ENCODE measurements at regions not wholly inside any gene's neighbourhood (a gene's known extent, or its start where the extent isn't known, plus 50 kb on each side); places are given as distances from the start of the nearest gene placed in this dataset.

GRCh38 chr7:34421526-34421925, 236.5 kb upstream of the NPSR1 start:
- no peaks in the 10 kb centered on the region for H3K4me1 ChIP-seq (ENCODE audit: insufficient read depth, low read length)
- no peak overlapping the region for H3K4ac ChIP-seq (ENCODE audit: low read depth, low read length)
- H3K23me2 ChIP-seq (ENCODE audit: insufficient read length, low read depth, low read length, poor library complexity, severe bottlenecking), result no peaks in the 10 kb centered on the region
- no peaks in the 10 kb centered on the region for H3K9me3 ChIP-seq (ENCODE audit: control insufficient read depth, low read depth, low read length)
- no peak overlapping the region for H3K27ac ChIP-seq (ENCODE audit: insufficient read length, low read depth, low read length)
- no peak overlapping the region for H2BK15ac ChIP-seq (ENCODE audit: low read depth, low read length)
- no peaks in the 10 kb centered on the region for H3K79me2 ChIP-seq (ENCODE audit: insufficient read depth, low read length)
- H2BK5ac ChIP-seq (ENCODE audit: insufficient read length, low read length), result no peak overlapping the region
- no peak overlapping the region for H3K23ac ChIP-seq (ENCODE audit: insufficient read length, low read depth, low read length)
- Mint-ChIP-seq H3K4me1 (no peaks in the 10 kb centered on the region), H3K9me3 (no peaks in the 10 kb centered on the region), H3K27ac (no peak overlapping the region), H3K4me3 (no peak overlapping the region), H3K36me3 (ENCODE audit: insufficient read depth in 1 of 3, low read depth in 3 of 3) (no peaks in the 10 kb centered on the region), H3K27me3 (ENCODE audit: low read depth) (no peaks in the 10 kb centered on the region; the same call in none of the 2 replicates)
- no peak overlapping the region for H2BK20ac ChIP-seq (ENCODE audit: low read depth, low read length, poor library complexity, severe bottlenecking)
- no peak overlapping the region for H3T11ph ChIP-seq (ENCODE audit: low read length)
- no peaks in the 10 kb centered on the region for H4K20me1 ChIP-seq (ENCODE audit: control insufficient read depth, insufficient read depth, insufficient read length)
- no peak overlapping the region for H3K18ac ChIP-seq (ENCODE audit: insufficient read length, low read depth, low read length)
- H4K8ac ChIP-seq (replicated peaks; ENCODE audit: insufficient read length, low read depth, low read length), result no peak overlapping the region
- no peak overlapping the region for H3K14ac ChIP-seq (ENCODE audit: insufficient read depth, low read length)
- no peak overlapping the region for H2BK120ac ChIP-seq (ENCODE audit: low read depth, low read length, poor library complexity, severe bottlenecking)
- no peak overlapping the region for H3K9ac ChIP-seq (ENCODE audit: extremely low read depth, insufficient read length, low read length)
- DNase-seq, result no peak
- no peak overlapping the region for H4K91ac ChIP-seq (ENCODE audit: insufficient read length, low read depth, low read length)
- H3K79me1 ChIP-seq (ENCODE audit: insufficient read depth, low read depth, low read length, poor library complexity, severe bottlenecking), result no peaks in the 10 kb centered on the region
- TF ChIP-seq CTCF (conservative IDR thresholded peaks at IDR 0.05), result no peak
- no peak overlapping the region for H2AFZ ChIP-seq (ENCODE audit: low read length)
- H3K27me3 ChIP-seq (ENCODE audit: insufficient read depth, low read length), result no peaks in the 10 kb centered on the region
- WGBS (ENCODE audit: extremely low coverage, insufficient read length, low lambda C conversion rate), result no CpG with 5 or more reads among the region's 1 CpG
- H4K5ac ChIP-seq (ENCODE audit: insufficient read length, low read depth, low read length), result no peak overlapping the region
- H2BK12ac ChIP-seq (ENCODE audit: insufficient read length, low read depth, low read length), result no peak overlapping the region
- no peak overlapping the region for H3K56ac ChIP-seq (ENCODE audit: insufficient read length, low read depth, low read length)
- H3K4me2 ChIP-seq (ENCODE audit: insufficient read depth, insufficient read length, low read length), result no peak overlapping the region
- H2AK5ac ChIP-seq (ENCODE audit: insufficient read length, low read length), result no peak overlapping the region

Data from H9 (cell line).